Posterior cingulate gyrus (tissue), 11 donors: ENCODE measurements at regions not wholly inside any gene's neighbourhood (a gene's known extent, or its start where the extent isn't known, plus 50 kb on each side); places are given as distances from the start of the nearest gene placed in this dataset.

Experiments used
- DNase-seq, 10 donors: peaks; one replicate each; pipeline versions ENCODE4 v3.0.0 to v3.0.0-alpha.2; 2020 to 2021; ENCODE audit warnings: mixed read lengths in 3 of 10
- intact Hi-C: fragments of 100-400 bp; cut with DNase I; formaldehyde crosslinking; loops from one replicate; pipeline ENCODE4 v1.15.1; 2023

DNA sequence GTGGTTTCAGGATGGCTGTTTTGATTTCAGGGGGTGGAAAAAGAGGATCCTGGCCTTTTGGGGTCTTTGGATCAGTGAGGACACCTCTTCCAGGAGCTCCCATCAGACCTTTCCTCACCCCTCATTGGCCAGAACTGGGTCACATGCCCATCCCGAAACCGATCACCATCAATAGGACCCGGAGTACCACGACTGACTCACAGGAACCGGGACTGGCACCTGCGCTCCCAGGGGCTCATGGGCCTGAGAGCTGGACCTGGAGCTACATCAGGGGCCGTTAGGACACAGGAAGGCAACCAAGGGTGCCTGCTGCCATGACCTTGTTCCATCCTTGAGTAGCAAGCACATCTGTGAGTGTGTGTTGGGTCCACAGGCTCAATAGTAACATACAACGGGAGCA, 180.4 kb downstream of the BMP7 start:
- intact Hi-C loops, result no loop called here
- peak in 1 of 10 donors; percentile 53 for DNase-seq

DNA sequence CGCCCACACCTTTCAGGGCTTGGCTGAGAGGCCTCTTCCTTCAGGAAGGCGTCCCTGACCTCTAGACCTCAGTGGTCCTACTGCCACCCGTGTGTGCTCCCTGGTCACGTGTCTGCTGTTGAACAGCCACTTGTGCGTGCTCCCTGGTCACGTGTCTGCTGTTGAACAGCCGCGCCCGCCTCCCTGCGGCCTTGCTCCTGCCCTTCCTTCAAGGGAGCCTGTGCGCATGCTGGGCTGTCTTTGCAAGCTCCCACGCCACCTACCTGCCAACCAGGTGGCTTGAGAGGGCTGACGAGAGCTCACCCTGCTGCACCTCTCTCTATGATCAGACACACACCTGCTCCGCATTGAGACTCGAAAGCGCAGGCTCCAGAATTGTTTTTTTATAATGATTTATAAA, 179.3 kb downstream of the BMP7 start:
- intact Hi-C loops, result no loop called here
- DNase-seq, result peak in 1 of 10 donors; percentile 49

DNA sequence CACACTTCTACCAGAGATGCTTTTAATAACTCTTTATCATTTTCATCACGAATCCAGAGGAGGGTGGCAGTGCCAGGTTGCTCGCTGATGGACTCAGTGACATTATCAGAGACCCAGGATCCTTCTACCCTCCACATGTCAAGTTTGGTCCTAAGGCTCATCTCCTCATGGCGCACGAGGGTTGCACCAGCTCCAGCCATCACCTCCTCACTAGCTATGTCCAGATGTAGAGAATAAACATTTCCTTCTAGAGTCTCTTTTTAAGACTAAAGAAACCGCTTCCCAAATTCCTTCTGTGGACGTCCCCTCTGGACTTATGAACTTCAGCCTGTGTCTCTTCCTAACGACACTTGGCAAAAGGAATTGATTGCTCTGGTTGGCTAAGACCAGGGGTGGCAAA, 178.7 kb downstream of the BMP7 start:
- no peak for DNase-seq
- intact Hi-C loops, result no loop called here

DNA sequence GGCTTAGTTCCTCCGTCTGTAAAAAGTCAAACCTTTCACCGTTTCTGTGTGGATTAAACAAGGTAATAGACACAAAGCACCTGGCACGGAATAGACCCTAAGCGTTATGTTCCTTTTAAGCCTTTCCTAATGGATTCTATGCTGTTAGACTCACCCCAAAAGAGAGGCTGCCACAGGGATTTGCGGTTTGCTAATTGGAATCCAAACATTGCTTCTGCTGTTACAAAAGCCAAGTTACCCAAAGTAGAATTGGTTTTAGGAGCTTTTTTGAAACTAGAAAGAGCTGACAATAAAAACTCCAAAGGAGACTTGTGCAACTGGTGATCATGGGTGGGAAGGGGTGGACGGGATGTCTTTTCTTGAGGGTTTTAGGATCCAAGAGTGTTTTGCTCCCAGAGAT, 178.0 kb downstream of the BMP7 start:
- peak in 1 of 10 donors; percentile 7 for DNase-seq
- intact Hi-C loops, result no loop called here

DNA sequence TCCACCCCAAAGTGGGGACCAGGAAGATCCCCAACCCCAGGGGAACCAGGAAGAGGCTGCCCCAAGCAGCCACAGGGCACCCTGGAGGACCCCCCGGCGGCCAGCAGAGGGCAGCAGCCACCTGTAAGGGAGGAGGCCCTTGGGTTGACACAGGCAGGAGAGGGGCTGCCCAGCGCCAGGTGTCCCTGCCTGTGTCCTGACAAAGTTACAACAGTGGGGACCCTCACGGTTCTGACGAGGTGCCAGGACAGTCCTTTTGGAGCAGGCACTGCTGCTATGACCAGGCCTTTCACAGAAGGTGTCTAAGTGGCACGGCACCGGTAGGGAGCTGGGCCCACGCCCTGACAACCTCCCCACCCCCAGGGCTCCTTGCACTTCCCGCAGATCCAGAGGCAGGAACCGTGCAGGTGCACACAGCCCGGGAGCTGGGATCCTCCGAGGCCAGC, 176.7 kb downstream of the BMP7 start:
- DNase-seq, result peak; percentile 55 to 96 (median 84)
- intact Hi-C loops, result loop anchor here (1.0 to 10.0 kb wide), 2 partner anchors 175 to 257 kb away; partner anchors contain the start of gene BMP7

DNA sequence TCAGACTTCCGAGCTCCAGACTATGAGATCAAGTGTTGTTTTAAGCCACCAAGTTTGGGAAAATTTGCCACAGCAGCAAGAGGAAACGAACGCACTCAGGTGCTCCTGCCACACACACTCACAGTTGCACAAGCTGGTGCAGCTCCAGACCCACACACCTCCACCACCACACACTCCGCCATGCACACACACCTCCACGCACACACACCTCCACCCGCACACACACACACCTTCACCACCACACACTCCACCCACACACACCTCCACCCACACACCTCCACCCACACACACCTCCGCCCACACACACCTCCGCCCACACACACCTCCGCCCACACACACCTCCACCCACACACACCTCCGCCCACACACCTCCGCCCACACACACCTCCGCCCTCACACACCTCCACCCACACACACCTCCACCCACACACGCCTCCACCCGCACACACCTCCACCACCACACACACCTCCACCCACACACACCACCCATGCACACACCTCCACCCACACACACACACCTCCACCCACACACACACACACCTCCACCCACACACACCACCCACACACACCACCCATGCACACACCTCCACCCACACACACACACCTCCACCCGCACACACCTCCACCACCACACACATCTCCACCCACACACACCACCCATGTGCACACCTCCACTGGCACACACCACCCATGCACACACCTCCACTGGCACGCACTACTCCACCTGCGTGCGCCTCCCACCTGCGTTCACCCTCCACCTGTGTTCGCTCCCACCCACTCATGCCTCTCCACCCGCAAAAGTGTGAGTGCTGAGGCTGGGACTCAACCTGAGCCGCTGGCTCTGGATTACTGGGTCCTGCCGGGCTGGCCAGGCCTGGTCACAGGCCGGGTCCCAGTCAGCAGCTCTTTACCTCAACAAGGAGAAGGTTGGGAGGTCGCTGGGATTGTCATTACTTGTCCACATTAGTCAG, 175.6 kb downstream of the BMP7 start:
- intact Hi-C loops, result loop anchor here (10.0 kb wide), 1 partner anchor 174 kb away; the partner anchor contains the start of gene BMP7

DNA sequence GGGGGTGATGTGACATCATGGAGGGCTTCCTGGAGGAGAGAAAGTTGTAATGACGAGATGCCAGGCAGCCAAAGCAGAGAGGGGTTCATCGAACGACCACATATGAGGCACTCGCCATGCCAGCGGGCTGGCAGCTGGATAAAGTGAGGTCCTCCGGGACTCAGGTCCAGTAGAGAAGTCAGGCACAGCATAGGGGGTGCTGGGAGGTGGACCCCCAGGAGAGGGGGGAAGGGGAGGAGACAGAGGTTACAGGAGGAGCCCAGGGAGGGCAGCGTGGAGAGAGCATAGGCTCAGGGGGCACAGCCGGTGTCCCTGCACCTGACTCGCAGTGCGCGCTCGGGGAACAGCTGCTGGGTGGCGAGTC, 174.7 kb downstream of the BMP7 start:
- intact Hi-C loops, result loop anchor here (10.0 kb wide), 1 partner anchor 173 kb away; the partner anchor contains the start of gene BMP7
- DNase-seq, result peak in 1 of 10 donors; percentile 55

More for the DNA sequence above, 175.6 kb downstream of the BMP7 start:
- peak in 1 of 10 donors; percentile 77 for DNase-seq

DNA sequence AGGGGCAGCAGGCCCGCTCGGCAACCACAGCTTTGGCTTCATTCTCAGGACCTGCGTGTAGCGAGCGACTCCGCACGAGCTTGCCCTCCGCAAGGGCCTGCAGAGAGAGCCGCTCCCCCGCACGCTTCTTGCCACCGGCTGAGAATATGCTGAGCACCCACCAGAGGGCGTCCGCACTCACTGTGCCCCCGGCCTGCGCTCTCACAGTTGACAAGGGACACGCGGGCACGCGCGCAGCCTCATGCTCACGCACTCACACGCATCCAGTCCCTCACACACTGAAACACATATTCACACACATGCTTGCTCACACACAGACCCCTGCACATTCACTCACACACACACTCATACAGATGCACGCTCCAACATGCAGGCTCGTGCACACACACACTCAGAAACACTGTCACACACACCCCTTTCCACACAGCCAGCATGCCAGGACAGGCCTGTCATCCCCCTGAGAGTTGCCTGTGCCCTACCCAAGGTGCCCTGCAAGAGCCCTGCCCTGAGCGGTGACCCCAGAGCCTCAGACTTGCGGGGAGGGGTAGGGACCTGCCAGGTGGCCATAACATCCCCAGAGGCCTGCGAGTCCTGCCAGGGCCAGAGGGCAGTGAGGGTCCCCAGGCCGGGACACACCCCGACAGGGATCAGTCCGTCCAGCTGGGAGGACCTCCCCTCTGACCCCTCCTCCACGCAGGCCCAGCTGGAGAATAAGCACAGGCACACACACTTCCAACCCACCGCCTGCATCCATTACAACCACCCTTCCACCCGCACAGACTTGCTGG, 174.1 kb downstream of the BMP7 start:
- DNase-seq, result peak; percentile 66 to 98 (median 80)
- intact Hi-C loops, result loop anchor here (10.0 kb wide), 1 partner anchor 172 kb away; the partner anchor contains the start of gene BMP7

DNA sequence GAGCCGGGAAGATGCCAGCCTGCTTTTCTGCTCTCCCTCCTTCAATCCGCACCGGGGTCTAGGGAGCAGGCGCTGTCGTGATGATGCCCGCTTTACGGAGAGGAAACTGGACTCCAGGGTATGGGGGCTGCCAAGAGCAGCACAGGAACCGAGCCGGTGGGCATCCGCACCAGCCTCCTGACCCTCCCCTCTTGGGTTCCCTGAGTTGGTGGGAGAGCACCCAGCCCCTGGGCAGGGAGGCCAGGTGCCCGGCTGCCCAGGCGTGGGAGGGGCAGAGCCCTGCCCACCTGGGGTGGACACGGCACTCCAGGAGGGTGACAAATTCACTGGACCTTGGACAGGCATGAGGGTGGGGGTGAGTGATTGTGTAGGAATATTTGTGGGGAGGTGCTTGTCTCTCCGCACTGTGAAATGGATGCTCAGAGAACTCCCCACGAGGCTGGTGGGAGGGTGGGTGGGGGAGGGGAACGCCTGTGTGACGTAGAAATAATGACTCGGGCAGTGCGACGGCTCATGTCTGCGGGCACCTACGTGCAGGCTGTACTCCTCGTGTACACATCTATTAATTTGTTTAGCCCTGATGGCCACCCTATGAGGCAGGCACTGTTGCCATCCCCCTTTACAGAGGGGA, 173.4 kb downstream of the BMP7 start:
- intact Hi-C loops, result loop anchor here (10.0 kb wide), 1 partner anchor 172 kb away; the partner anchor contains the start of gene BMP7
- peak in 1 of 10 donors; percentile 74 for DNase-seq

DNA sequence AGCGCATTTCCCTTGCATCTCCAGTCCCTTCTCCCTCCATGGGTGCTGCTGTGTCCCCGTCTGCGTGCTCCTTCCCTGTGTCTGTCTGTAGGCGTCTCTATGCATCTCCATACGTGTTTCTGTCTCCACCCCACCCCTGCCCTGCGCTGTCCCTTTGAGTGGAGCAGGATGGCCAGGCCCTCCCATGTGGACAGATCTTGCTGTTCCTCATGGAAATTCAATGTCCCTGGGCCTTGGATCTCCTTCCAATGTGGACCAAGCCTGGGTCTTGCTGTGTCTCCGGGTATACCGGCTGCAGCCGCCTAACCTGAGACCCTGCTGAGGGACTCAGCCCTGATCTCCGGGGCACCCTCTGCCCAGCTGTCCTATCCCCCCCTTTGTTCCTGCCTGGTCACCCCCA, 172.7 kb downstream of the BMP7 start:
- no peak for DNase-seq
- intact Hi-C loops, result loop anchor here (10.0 kb wide), 1 partner anchor 171 kb away; the partner anchor contains the start of gene BMP7

DNA sequence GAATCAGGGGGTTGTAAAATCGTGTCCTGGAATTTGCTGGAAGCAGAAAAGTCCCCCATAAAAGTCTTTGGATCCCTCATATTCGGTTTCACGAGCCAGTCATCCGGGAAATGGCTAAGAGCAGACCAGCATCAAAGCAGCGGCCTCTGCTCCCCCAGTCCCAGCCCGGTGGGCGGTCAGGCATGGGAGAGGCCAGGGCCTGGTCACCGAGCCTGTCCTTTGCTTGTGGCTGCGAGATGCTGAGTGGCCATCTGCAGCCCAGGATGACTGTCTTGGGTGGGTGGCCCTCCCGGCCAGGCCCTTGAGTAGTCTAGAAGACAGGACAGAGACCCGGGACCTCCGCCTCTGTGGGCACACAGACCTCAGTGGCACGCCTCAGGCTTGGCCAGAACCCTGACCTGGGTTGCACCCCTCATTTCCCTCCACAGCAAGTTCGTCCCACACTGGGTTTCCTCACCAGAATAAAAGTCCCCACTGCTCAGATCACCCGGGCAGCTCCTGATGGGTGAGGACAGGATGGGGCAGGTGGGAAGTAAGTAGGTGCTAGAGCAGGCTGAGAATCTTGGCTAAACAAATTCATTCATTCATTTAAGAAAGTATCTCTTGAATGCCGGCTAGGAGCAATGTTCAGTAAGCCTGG, 172.1 kb downstream of the BMP7 start:
- DNase-seq, result peak in 1 of 10 donors; percentile 74
- intact Hi-C loops, result loop anchor here (10.0 kb wide), 1 partner anchor 170 kb away; the partner anchor contains the start of gene BMP7

DNA sequence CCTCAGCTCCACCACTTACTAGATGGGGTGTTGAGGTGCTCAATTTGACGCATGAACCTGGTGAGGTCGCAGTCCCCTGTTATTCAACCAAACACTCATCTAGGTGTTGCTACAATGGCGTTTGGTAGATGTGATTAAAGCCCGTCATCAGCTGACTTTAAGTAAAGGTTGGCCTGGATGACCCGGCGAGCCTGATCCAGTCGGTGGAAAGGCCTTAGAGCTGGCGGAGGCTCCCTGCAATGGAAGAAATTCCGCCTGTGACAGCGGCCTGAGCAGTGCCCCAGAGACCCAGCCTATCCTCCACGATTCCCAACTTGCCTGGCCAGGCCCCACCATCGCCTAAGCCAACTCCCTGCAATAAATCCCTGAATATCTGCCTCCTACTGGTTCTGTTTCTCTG, 171.4 kb downstream of the BMP7 start:
- peak in 1 of 10 donors; percentile 40 for DNase-seq
- intact Hi-C loops, result loop anchor here (10.0 kb wide), 1 partner anchor 170 kb away; the partner anchor contains the start of gene BMP7

DNA sequence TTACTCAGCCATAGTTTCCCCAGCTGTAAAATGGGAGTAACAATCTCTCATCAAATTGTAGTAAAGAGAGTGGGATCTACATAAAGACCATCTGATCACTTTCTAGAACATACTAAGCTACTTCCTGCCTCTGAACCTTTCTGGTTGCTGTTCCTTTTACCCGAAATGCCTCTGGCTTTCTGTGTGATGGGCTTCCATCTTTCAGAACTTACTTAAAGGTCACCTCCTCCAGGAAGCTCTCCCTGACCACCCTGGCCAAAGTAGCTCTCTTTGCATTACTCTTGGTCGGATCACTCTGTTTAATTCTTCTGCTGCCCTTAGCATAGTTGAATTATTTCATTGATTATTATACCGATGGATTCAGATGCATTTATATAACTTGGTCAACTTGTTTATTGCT, 171.0 kb downstream of the BMP7 start:
- intact Hi-C loops, result loop anchor here (10.0 kb wide), 1 partner anchor 169 kb away; the partner anchor contains the start of gene BMP7
- DNase-seq, result no peak

DNA sequence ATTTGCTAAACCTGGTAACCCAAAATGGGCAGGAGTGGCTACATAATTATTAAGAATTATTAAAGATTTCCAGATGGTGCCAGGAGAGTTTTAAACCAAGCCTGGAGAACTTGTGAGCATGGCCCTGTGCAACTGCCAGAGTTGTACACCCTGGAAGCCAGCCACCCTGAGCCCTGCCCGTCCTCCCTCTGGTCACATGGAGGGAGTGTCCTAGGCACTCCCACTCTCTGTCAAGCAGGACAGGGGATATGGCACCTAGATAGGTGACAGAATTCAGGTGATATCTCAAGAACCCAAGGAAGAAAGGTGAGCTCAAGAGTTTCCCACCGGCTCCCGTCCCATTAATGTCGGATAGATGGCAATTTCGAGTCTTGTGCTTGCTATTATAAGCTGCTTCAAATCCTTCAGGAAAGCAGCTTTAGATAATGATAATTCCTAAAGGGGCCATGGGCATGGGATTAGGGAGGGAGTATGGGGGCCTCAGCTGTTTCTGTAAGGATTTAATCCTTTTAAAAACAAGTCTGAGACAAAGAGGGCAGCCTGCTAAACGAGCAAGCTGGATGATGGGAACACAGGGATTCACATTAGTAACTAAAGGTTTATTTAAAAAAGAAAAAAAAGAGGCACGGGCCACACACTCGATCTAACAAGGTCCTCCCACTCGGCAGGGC, 169.1 kb downstream of the BMP7 start:
- intact Hi-C loops, result loop anchor here (10.0 kb wide), 1 partner anchor 167 kb away; the partner anchor contains the start of gene BMP7
- peak in 1 of 10 donors; percentile 87 for DNase-seq

DNA sequence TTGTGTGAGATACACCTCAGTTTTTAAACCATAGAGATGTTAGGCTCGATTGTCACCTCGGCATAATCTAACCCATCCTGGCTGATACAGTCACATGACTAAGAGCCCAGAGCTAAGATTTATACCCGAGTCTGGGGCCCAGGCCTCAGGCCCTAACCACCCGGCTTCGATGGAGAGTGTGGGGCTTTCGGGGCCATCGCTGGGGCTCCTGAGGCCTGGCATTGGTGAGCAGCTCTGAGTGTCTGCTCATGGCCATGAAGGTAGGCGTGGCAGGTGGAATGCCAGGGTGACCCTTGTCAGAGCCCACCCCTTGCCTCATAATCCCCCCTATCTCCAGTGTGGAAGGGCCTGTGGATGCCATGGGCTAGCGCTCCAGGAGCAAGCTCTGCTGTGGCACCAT, 164.3 kb downstream of the BMP7 start:
- DNase-seq, result peak in 1 of 10 donors; percentile 31
- intact Hi-C loops, result no loop called here

DNA sequence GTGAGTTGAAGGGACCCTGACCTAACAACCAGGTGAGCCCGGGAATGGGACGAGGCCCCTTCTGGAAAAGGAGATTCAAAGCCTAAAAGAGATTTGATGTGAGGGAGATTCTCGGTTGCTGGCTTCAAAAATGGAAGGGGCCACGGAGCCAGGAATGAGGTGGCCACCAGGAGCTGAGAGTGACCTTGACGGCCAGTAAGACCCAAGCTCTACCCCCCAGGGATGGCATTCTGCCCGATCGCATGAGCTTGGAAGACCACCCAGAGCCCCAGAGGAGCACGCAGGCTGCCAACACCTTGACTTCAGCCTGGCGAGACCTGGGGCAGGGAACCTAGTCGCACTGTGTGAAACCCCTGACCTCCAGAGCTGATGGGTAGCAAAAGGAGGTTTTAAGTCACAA, 163.9 kb downstream of the BMP7 start:
- intact Hi-C loops, result no loop called here
- peak in 1 of 10 donors; percentile 82 for DNase-seq

DNA sequence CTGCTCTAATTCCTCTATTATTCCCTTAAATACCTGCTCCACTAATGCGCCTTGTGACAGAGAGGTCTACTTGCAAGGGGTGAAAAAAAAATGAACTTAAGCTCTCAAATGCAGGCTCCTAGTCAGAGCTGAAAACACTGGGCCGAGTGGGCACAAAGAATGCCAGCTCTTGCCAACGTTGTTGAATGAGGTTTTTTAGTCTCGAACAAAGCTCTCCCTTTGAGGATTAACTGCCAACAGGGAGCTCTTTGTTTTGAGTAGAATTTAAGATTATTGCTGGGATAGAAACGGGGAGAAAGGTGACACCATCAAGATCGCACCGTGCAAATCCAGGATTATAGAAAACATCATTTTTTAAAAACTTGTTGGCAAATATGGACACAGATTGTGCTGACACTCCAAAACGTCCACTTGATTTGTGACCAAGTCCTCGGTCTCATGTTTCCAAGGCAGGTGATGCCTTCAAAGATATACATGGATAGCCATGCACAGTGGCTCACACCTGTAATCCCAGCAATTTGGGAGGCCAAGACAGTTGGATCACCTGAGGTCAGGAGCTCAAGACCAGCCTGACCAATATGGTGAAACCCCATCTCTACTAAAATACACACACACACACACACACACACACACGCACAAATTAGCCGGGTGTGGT, 163.2 kb downstream of the BMP7 start:
- peak; percentile 38 to 95 (median 62) for DNase-seq
- intact Hi-C loops, result no loop called here

DNA sequence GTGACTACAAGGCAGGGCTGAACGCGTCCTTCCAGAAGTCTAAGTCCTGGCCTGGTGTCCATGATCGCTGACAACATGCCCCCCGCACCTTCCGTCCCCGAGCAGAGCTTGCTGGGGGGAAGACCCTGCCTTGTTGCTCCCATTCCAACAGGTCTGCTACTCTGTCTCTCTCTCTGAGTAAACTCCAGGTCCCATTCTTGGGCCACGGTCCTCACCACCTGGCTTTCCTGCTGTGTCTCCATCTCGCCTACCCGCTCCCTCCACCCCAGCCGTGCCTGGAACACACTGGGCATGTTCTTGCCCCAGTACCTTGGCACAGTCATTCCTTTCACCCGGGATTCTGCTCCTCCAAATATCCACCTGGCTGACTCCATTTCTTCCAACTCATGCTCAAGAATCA, 162.3 kb downstream of the BMP7 start:
- peak in 1 of 10 donors; percentile 75 for DNase-seq
- intact Hi-C loops, result no loop called here
